GM12892 (cell line): ENCODE measurements at regions not wholly inside any gene's neighbourhood (a gene's known extent, or its start where the extent isn't known, plus 50 kb on each side); places are given as distances from the start of the nearest gene placed in this dataset.

Experiments
- POLR2A ChIP-seq: IDR thresholded peaks from 2 replicates; pipeline ENCODE4 v1.6.1; 2011; ENCODE audit warnings: low read depth, low read length, control low read depth
- POLR2AphosphoS5 ChIP-seq: IDR thresholded peaks from 2 replicates; pipeline ENCODE4 v1.6.1; 2011; ENCODE audit warnings: low read depth, low read length, control low read depth

- TF ChIP-seq POLR2AphosphoS5 (no peak), POLR2A (no peak)
These were observed 78.1 kb upstream of the KLF3 start for GRCh38 chr4:38585871-38586270.
